ENCODE measurements at regions not wholly inside any gene's neighbourhood (a gene's known extent, or its start where the extent isn't known, plus 50 kb on each side); places are given as distances from the start of the nearest gene placed in this dataset.

GRCh38 chr3:153618176-153618575, 456.1 kb downstream of the RAP2B start:
- Histone ChIP-seq H3K79me2 (ENCODE audit: low read length) (no peaks in the 10 kb centered on the region), H3K4me1 (ENCODE audit: low read length) (peaks cover 28% of the 10 kb centered on the region), H3K4me3 (ENCODE audit: low read length) (no peak overlapping the region), H2AFZ (ENCODE audit: low read depth, low read length) (no peak overlapping the region), H3K27me3 (ENCODE audit: low read depth, low read length) (no peaks in the 10 kb centered on the region), H3K9ac (ENCODE audit: low read length) (no peak overlapping the region), H3K36me3 (replicated peaks; ENCODE audit: low read depth, low read length) (no peaks in the 10 kb centered on the region), H3K9me3 (ENCODE audit: insufficient read depth, low read length) (peaks cover 6% of the 10 kb centered on the region; the same call in 1 of the 2 replicates), H4K20me1 (ENCODE audit: insufficient read depth, low read length) (no peaks in the 10 kb centered on the region), H3K27ac (ENCODE audit: low read length) (no peak overlapping the region), H3K4me2 (ENCODE audit: low read length) (no peak overlapping the region)
- no peak for TF ChIP-seq EZH2phosphoT487 (IDR thresholded peaks at IDR 0.05; ENCODE audit: low read depth)
- TF ChIP-seq, protein P1, sequence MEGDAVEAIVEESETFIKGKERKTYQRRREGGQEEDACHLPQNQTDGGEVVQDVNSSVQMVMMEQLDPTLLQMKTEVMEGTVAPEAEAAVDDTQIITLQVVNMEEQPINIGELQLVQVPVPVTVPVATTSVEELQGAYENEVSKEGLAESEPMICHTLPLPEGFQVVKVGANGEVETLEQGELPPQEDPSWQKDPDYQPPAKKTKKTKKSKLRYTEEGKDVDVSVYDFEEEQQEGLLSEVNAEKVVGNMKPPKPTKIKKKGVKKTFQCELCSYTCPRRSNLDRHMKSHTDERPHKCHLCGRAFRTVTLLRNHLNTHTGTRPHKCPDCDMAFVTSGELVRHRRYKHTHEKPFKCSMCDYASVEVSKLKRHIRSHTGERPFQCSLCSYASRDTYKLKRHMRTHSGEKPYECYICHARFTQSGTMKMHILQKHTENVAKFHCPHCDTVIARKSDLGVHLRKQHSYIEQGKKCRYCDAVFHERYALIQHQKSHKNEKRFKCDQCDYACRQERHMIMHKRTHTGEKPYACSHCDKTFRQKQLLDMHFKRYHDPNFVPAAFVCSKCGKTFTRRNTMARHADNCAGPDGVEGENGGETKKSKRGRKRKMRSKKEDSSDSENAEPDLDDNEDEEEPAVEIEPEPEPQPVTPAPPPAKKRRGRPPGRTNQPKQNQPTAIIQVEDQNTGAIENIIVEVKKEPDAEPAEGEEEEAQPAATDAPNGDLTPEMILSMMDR (IDR thresholded peaks at IDR 0.05; ENCODE audit: low read depth, low read length), result no peak

DNA sequence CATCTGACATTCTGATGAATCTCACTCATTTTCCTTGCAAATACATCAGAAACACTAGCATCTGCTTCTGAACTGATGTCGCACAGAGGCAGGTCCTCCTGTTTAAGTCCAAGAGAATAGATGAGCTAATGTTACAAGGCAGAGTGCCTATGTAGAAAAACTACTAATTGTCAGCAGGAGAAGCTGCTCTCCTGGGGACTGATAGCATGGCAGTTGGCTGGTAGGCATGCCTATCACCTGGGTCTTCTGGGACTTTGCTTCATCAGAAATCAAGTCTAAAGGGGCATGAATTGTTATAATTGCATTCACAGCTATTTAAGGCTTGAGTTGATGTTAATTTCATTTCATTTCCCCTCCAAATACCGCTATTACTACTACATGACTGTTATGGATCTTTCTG, 457.2 kb downstream of the RAP2B start:
- no peak overlapping the region for H2AFZ ChIP-seq (ENCODE audit: low read depth, low read length)
- TF ChIP-seq EZH2phosphoT487 (IDR thresholded peaks at IDR 0.05; ENCODE audit: low read depth), result no peak
- TF ChIP-seq, protein P1 (IDR thresholded peaks at IDR 0.05; ENCODE audit: low read depth, low read length), result no peak
- H3K9me3 ChIP-seq (ENCODE audit: insufficient read depth, low read length), result peaks cover 6% of the 10 kb centered on the region; the same call in 1 of the 2 replicates
- no peak overlapping the region for H3K4me3 ChIP-seq (ENCODE audit: low read length)
- no peaks in the 10 kb centered on the region for H3K79me2 ChIP-seq (ENCODE audit: low read length)
- H3K9ac ChIP-seq (ENCODE audit: low read length), result no peak overlapping the region
- H3K4me2 ChIP-seq (ENCODE audit: low read length), result peak overlapping the region; percentile 39
- peaks cover 37% of the 10 kb centered on the region for H3K4me1 ChIP-seq (ENCODE audit: low read length)
- H4K20me1 ChIP-seq (ENCODE audit: insufficient read depth, low read length), result no peaks in the 10 kb centered on the region
- peak overlapping the region; percentile 37; the same call in 1 of the 2 replicates for H3K27ac ChIP-seq (ENCODE audit: low read length)
- H3K36me3 ChIP-seq (replicated peaks; ENCODE audit: low read depth, low read length), result no peaks in the 10 kb centered on the region
- no peaks in the 10 kb centered on the region for H3K27me3 ChIP-seq (ENCODE audit: low read depth, low read length)

- H2AFZ ChIP-seq (ENCODE audit: low read depth, low read length), result no peak overlapping the region
- no peaks in the 10 kb centered on the region for H3K36me3 ChIP-seq (replicated peaks; ENCODE audit: low read depth, low read length)
- no peak overlapping the region for H3K9ac ChIP-seq (ENCODE audit: low read length)
- no peaks in the 10 kb centered on the region for H4K20me1 ChIP-seq (ENCODE audit: insufficient read depth, low read length)
- peaks cover 41% of the 10 kb centered on the region for H3K4me1 ChIP-seq (ENCODE audit: low read length)
- H3K9me3 ChIP-seq (ENCODE audit: insufficient read depth, low read length), result peaks cover 6% of the 10 kb centered on the region; the same call in 1 of the 2 replicates
- H3K4me3 ChIP-seq (ENCODE audit: low read length), result no peak overlapping the region
- H3K27me3 ChIP-seq (ENCODE audit: low read depth, low read length), result no peaks in the 10 kb centered on the region
- H3K27ac ChIP-seq (ENCODE audit: low read length), result peak overlapping the region; percentile 31
- no peaks in the 10 kb centered on the region for H3K79me2 ChIP-seq (ENCODE audit: low read length)
- H3K4me2 ChIP-seq (ENCODE audit: low read length), result peak overlapping the region; percentile 60
- no peak for TF ChIP-seq EZH2phosphoT487 (IDR thresholded peaks at IDR 0.05; ENCODE audit: low read depth)
- TF ChIP-seq, protein P1 (IDR thresholded peaks at IDR 0.05; ENCODE audit: low read depth, low read length), result no peak
Measured at GRCh38 chr3:153621953-153622352, 459.9 kb downstream of the RAP2B start.

- Histone ChIP-seq H3K9ac (ENCODE audit: low read length) (no peak overlapping the region), H3K4me2 (ENCODE audit: low read length) (no peak overlapping the region), H3K9me3 (ENCODE audit: insufficient read depth, low read length) (peaks cover 6% of the 10 kb centered on the region; the same call in 1 of the 2 replicates), H2AFZ (ENCODE audit: low read depth, low read length) (no peak overlapping the region), H3K4me1 (ENCODE audit: low read length) (peaks cover 48% of the 10 kb centered on the region), H4K20me1 (ENCODE audit: insufficient read depth, low read length) (no peaks in the 10 kb centered on the region), H3K4me3 (ENCODE audit: low read length) (no peak overlapping the region), H3K27ac (ENCODE audit: low read length) (no peak overlapping the region), H3K36me3 (replicated peaks; ENCODE audit: low read depth, low read length) (no peaks in the 10 kb centered on the region), H3K27me3 (ENCODE audit: low read depth, low read length) (no peaks in the 10 kb centered on the region), H3K79me2 (ENCODE audit: low read length) (no peaks in the 10 kb centered on the region)
- TF ChIP-seq, protein P1 (IDR thresholded peaks at IDR 0.05; ENCODE audit: low read depth, low read length), result no peak
- no peak for TF ChIP-seq EZH2phosphoT487 (IDR thresholded peaks at IDR 0.05; ENCODE audit: low read depth)
Measured at GRCh38 chr3:153623834-153624233, 461.8 kb downstream of the RAP2B start.
